OCI-LY7 (cell line): ENCODE measurements at regions not wholly inside any gene's neighbourhood (a gene's known extent, or its start where the extent isn't known, plus 50 kb on each side); places are given as distances from the start of the nearest gene placed in this dataset.

Source experiments
- EZH2phosphoT487 ChIP-seq: fragments of 200-600 bp; sonication (generic); IDR thresholded peaks from 2 replicates; pipeline ENCODE4 v1.6.1; 2018; ENCODE audit warnings: low read depth, borderline replicate concordance, mild to moderate bottlenecking, mixed run types, antibody characterized with exemption, low read length, moderate library complexity, mixed read lengths
- TF ChIP-seq, protein P1 (sequence below): fragments of 200-600 bp; sonication (generic); conservative IDR thresholded peaks from 2 replicates; pipeline ENCODE4 v1.5.1; 2014; ENCODE audit warnings: mild to moderate bottlenecking, antibody characterized with exemption, low read length, moderate library complexity, mixed read lengths

DNA sequence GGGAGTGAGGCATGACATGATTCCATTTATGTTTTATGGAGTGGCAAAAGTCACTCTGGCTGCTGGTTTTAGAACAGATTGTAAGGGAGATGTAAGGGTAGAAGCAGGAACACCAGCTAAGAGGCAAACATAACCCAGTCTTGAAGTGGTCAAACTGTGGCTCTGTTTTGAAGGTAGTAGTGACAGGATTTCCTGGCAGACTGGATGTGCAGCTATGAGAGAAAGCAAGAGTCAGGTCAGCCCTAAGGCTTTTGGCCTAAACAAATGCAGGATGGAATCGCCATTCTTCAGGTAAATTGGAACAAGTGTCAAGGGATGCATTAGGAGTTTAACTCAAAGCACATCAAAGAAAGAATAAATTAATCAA, 175.3 kb upstream of the AGR3 start:
- TF ChIP-seq, protein P1, sequence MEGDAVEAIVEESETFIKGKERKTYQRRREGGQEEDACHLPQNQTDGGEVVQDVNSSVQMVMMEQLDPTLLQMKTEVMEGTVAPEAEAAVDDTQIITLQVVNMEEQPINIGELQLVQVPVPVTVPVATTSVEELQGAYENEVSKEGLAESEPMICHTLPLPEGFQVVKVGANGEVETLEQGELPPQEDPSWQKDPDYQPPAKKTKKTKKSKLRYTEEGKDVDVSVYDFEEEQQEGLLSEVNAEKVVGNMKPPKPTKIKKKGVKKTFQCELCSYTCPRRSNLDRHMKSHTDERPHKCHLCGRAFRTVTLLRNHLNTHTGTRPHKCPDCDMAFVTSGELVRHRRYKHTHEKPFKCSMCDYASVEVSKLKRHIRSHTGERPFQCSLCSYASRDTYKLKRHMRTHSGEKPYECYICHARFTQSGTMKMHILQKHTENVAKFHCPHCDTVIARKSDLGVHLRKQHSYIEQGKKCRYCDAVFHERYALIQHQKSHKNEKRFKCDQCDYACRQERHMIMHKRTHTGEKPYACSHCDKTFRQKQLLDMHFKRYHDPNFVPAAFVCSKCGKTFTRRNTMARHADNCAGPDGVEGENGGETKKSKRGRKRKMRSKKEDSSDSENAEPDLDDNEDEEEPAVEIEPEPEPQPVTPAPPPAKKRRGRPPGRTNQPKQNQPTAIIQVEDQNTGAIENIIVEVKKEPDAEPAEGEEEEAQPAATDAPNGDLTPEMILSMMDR = no peak
- TF ChIP-seq EZH2phosphoT487 = no peak
